HG03159 (cell line): ENCODE measurements at regions not wholly inside any gene's neighbourhood (a gene's known extent, or its start where the extent isn't known, plus 50 kb on each side); places are given as distances from the start of the nearest gene placed in this dataset.

ENCODE experiments used
- ATAC-seq: cut with Tn5 transposase; IDR thresholded peaks from one replicate; pipeline ENCODE4 v1.9.1; 2021; ENCODE audit warnings: mild to moderate bottlenecking, moderate library complexity; ENCODE audit not compliant: unreplicated experiment

DNA sequence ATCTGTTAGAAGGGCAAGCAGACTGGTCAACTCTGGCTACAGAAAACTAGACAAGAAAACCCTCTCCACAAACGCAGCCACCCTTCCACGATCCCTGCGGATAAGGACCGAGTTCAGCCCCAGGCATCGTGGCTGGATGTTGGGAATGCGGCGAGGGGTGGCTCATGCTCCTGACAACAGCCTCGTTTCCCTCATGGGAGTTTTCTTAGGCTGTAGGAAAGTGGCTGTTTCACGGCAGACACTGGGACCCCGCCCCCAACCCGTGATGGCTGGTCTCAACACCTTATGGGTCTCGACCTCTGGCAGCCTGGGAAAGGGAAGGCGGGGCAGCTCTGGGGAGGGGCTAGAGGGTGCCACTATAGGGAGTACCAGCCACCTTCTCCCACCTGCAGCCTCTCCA, 123.3 kb downstream of the RFLNA start:
- no peak for ATAC-seq

DNA sequence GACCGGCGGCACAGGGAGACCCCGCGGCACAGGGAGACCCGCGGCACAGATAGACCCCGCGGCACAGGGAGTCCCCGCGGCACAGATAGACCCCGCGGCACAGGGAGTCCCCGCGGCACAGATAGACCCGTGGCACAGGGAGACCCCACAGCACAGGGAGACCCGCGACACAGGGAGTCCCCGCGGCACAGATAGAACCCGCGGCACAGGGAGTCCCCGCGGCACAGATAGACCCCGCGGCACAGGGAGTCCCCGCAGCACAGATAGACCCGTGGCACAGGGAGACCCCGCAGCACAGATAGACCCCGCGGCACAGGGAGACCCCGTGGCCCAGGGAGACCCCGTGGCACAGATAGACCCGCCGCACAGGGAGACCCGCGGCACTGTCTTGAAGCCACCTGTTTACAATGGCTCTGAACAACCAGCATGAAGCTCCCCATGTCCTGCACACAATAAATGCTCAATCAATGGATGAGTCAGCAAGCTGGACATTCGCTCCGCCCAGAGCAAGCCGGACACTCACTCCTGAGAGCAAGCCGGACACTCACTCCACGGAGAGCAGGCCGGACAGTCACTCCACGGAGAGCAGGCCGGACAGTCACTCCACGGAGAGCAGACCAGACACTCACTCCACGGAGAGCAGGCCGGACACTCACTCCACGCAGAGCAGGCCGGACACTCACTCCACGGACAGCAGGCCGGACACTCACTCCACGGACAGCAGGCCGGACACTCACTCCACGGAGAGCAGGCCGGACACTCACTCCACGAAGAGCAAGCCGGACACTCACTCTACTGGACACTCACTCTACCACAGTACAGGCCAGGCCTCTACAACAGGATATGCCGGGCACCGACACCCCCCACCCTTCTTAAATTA, 121.9 kb downstream of the RFLNA start:
- ATAC-seq = no peak

DNA sequence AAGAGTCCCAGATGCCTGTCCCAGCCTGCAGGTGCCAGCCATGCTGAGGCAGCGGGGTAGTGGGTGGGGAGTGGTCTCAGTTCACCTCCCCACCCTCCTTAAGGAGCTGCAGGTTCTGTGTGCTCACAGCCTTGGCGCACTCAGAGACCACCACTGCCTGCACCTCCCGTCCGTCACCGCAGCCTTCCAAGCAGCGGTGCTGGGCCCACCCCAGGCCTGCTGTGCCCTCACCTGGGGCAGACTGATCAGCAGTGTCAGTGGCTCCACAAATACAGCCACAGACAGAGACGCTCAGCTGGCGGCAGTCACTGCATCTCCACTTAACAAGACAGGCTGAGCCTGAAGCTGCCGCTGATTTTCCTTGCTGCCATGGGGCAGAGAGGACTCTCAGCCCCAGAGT, 120.2 kb downstream of the RFLNA start:
- ATAC-seq = no peak

DNA sequence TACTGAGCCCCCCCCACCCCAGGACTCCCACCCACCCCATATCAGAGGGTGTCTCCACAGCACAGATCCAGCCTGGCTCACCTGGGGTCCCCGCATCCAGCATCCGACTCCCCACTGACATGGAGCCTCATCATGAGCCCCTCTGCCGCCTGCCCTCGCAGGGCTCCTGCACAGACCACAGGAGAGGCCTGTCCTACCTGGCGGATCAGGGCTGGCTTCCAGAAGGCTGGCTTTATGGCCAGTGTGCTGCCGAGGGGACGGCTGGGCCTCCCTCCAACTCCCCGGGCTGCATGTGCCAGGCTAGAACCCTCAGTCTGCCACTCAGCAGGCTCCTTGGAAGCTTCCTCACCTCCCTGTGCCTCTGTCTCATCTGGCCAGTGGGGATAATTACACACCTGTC, 119.0 kb downstream of the RFLNA start:
- no peak for ATAC-seq

DNA sequence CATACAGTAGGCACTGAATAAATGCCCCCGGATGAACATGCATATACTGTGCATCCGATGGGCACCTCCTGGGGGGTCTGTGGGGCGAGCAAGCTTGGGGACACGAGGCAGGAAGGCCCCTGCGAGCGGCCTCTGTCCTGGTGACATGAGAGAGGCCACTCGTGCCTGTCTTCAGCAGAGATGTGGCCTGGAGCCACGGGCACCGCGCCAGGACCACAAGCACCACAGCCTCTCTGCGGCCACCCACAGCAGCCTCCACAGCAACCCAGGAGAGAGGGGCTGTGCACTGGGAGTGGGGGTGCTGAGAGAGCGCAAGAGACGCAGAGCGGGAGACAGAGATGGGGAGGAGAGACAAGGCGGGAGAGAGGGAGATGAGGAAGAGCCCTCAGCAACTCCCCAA, 118.5 kb downstream of the RFLNA start:
- ATAC-seq = no peak

DNA sequence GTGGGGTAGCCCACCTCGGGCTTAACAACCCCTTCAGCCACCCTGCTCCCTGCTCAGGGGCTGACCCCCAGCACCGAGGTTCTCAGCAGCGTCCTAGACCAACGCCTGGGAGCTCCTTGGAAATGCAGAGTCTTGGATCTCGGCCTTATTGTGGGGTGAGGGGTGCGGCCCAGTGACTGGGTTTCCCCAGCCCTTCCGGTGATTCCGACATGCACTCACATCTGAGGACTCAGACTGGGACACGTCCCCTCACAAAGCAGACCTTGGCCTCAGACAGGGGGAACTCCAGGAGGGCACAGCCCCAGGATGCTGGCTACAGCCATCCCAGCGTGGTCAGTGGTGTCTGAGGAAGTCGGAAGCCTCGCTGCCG, 117.7 kb downstream of the RFLNA start:
- no peak for ATAC-seq

DNA sequence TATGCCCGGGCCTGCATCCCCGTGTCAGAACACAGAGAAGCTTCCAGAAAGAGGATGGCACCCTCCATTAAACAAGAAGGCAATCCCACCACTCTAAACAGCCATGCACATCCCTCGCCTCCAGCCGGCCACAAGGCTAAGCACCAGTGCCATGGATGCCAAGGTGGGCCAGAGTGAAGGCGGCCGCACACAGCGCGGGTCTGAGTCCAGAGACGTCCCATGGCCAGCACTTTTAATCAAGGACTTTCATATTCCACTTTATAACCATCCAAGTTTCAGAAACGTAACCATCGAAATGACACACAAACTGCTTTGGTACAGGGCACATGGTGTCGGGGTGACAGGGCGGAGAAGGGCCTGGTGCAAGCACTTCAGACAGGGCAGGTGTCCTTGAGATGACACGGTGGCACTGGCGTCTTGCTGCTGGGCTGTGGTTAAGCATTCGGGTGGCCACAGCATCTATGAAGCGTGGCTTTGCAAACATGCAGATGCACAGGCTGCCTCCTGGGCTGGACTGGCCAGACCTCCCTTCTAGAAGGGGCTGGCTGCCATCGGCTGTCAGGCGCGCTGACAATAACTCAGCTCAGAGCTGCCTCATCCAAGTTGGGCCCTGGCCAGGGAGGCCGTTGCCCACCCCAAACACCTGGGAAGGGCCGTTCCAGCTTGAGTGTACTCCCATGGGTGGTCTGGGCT, 117.2 kb downstream of the RFLNA start:
- no peak for ATAC-seq

DNA sequence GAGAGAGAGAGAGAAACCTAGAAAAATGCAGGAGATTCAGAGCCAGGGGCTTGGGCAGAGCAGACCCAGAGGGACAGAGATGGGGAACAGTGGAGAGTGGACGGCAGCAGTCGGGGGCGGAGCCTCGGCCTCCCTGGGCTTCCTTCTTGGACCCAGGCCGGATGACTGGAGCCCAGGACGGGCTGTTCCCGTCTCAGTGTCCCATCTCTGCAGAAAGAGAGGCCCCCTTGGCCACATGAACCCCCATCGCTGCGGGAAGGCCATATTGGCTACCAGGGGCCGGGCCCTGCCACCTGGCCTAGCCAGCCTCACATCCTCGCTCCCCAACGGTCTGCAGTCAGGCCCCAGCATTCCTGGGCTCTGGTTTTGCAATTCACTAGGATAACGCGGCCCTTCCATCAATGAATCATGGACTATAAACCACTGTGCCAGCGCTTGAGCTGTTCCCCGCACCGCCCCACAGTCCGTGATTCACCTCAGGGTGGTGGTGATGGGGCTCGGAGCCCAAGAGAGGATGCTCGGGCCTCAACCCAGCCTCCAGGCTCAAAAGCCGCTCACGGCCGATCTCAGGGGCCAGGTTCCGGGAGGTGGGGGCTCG, 116.5 kb downstream of the RFLNA start:
- no peak for ATAC-seq

DNA sequence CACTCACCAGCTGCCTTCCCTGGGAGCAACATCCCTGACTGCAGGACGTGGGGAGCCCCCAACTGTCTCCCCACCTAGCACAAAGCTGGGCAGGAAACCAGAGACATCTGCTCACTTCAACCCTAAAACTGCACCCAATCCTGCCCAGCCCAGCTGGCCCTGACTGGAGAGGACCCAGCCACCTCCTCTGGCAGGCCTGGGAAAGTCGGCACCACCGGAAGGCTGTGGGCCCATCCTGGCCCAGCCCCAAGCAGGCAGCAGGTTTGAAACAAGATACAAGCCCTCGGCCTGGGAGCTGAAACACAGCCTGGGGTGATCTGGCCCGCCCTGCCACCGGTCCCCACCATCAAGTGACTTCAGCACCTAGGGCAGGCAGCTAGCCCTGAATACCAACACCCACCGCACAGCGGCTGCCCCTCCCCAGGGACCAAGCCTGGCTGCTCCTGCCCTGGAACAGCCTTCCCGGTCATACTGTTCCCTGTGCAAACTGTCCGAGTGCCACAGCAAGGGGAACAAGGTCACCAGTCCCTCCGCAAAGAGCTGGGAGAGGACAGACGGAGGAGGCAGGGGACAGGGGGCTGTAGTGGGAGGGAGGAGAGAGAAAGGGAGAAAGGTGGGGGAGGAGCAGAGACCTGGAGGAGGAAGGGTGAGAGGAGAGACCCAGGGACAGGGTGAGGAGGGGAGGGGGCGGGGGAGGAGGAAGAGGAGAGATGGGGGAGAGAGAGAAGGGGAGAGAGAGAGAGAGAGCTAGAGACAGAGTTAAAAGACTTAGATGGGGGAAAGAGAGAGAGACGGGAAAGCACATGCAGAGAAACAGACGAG, 115.7 kb downstream of the RFLNA start:
- no peak for ATAC-seq

DNA sequence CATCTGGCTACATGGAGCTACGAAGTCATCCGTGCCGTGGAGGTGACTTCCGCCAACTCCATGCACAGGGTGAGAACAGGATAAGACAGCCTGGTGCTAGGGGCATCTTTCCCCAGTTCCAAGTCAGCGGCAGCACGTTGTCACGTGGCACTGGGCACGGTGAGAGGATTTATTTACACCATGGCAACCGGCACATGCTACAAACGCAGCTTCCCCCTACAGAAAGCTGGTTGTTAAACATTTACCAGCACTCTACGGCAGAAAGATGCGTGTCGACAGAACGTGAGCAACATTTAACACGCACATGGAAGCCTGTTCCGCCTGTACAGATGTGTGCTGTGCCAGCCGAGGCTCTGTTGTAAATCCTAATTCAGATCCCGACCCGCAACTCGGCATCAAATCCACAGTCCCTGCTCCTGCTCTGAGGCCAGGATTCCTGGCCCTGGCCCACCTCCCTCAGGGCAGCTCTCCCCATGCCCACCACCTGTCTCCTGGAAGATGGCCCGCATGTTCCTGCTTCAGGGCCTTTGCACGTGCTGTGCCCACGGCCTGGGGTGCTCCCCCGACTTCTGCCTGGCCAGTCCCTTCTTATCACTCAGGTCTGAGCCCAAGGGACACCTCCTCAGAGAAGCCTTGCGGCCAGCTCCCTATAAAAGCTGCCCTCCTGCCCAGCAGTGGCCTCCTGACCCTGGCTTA, 114.1 kb downstream of the RFLNA start:
- ATAC-seq = no peak

DNA sequence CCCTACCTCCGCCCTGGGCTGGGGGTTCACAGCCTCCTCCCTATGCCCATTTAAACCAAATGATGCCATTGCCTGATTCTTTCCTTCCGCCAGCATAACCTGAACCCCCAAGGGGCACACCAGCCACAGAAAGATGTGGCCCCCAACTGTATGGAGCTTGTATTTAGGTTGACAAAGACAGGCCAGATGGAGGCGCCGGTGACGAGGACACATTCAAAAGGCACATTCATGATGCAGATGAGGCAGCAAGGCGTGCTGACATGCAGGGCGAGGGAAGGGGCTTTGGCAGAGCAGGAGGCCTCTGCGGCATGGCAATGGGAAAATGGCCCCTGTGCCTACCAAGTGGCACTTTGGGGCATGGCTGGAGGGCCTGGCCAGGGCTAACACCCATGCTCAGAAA, 112.2 kb downstream of the RFLNA start:
- ATAC-seq = no peak

DNA sequence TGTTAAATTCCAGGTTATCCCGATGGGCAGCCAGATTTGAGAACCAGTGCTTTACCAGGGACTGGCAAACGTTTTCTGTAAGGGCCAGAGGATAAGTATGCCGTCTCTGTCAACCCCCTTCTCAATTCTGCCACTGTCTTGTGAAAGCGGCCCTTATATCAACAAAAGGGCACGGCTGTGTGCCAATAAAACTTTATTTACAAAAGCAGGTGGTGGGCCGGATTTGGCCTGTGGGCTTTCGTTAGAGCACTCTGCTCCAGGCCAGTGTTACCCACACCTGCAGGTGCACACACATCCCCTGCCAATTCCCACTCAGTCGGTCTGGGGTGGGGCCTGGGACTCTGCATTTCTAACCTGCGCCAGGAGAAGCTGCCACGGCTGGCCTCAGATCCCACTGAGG, 111.2 kb downstream of the RFLNA start:
- ATAC-seq = no peak

DNA sequence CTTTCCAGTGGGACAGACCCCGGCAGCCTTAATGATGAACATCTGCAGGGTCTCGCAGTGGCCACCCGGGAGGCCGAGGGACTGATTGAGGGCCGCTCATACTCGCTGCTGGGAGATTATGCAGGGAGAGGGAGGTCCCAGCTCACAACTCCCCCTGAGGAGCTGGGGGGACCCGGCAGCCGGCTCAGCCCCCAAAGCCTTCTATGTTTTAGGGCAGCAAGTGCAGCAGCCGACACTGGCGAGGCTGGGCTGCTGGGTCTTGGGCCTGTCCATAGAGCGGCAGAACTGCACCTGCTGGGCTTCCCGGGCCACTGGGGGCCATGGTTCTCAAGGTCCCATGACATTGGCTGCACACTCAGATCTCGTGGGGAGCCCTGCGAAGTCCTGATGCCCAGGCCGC, 110.7 kb downstream of the RFLNA start:
- ATAC-seq = no peak

DNA sequence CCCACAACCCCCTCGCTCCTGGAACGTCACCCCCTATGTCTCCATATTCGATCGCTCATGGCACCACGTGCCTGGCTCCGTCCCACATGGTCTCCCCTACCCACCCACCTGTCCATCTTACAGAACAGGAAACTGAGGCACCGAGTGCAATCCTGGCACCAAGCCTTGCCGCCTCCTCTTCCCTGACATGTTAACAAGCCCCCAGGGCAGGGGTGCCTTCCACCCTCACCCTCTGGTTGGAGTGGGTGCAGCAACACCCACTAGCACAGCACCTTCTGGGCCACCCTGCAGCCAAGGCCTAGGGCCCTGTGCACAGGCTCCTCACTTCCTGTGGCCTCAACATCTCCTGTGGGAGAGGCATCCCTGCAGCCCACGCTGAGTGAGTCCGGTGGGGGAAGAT, 110.3 kb downstream of the RFLNA start:
- ATAC-seq = no peak

DNA sequence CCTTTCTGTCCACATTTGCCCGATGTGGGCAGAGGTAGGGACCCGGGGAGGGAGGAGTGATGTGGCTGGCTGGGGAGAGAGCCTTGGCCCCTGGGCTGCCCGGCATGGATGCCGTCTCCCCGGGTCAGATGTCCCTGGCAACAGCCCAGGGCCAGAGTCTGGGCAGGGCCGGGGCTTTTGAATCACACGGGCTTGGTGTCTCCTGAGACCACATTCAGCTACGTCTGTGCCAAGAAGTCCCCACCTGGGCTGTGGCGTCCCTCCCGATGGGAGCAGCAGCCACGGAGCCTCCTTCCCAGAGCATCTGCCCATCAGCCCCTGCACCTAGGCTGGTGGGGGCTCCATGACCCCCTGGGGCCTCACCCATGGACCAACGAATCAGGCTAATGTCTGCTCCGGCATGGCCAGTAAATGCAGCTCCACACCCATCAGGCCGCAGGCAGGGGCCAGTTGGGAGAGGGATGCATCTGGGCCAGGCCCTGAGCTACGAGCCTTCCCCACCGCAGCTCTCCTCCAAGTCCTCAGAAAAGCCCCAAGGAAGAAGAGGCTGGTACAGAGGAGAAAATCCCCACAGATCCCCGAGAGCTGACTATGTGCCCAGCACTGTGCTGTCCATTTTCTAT, 109.4 kb downstream of the RFLNA start:
- no peak for ATAC-seq

DNA sequence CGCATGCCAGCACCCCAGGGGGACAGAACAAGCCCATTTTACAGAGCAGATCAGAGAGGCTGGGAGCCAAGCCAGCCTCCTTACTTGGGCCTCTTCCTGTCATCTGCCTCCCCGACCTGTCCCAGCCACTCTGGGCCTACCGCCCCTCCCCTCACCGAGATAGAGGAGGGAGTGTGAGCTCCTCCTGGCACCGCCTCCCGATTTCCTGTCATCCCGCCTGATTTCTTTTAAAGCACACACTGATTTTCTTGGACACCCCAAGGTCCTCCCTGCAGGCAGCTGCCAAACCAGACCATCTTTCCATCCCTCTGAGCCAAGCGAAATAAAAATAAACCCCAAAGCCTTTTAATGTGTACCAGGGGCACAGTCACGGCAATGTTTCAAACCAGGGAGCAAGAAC, 108.4 kb downstream of the RFLNA start:
- ATAC-seq = no peak

DNA sequence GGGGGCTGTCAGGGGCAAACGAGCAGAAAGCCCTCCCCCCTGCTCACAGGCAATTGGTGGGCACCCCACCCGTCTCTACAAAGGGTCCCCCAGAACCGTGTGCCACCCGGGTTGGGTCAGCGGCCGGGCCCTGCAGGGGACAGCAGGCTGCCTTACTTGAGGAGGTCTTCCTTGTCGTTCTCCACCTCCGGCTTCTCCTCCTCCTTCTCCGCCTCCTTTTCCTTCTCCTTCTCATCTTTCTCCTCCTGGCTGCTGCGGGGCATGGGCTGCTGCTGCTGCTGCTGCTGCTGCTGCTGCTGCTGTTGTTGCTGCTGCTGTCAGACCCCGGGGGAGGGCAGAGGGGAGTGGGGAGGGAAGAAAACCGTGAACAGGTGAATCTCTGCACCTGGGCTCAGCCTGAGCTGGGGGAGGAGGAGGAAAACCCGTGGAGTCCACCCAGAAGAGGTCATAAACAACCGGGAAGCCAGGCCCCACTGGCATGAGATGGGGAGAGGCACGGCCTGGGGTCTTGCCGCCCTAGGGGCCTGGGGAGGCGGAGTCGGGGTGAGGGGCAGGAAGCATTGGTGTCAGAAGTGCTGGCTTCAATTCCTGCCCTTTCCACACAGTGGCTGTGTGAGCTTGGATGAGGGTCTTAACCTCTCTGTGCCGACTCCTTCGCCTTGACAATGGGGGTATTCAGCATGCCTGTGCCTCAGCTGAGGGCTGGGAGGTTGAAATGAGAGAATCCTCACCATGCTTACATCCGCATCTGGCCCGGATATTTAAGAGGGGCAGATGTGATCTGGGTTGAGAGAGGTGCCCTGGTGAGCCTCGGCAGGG, 107.6 kb downstream of the RFLNA start:
- no peak for ATAC-seq

DNA sequence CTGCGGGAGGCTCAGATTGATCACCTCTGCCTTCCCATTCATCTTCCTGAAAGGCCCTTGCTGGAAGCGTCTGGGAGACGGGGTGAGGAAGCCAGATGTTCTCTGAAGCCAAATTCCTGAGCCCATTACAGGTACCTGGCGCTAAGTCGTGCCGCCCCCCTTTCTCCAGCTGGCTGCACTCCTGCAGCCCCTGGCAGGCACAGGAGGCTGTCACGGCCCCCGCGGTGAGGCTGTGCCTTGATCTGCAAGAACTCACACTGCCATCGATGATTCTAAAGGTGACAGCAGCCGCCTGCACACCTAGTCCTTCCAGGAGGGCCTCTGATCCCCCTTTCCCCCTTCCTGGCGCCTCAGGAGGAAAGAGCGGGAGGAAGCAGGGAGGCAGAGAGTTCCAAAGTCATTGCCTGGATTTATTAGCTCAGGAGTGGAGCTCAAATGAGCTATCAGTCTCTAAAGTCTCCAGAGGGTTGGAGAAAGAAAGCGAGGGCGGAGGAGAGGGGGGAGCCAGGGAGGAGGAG, 106.9 kb downstream of the RFLNA start:
- ATAC-seq = no peak

DNA sequence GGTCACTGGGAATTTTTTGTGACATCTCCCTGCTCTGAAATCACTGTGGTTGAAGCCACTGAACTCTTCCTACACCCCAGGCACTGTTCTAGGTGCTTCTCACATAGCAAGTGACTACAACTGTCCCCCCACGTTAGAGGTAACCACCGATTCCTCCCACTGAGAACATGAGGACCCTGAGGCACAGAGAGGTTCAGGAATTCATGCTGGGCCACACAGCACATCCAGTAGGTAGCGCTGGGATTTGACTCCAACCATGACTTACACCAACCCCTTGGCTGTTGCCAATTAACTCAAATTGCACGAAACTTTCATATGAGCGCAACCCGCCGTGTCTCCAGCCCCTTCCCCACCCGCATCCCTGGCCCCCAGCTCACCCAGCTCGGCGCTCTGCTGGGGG, 105.2 kb downstream of the RFLNA start:
- no peak for ATAC-seq
